Natural killer cell (primary cell): ENCODE measurements at regions not wholly inside any gene's neighbourhood (a gene's known extent, or its start where the extent isn't known, plus 50 kb on each side); places are given as distances from the start of the nearest gene placed in this dataset.

Experiments
- ATAC-seq, 3 donors: fragments of 150-1000 bp in 2 of 3; fragments of 200-7000 bp in 1 of 3; cut with Tn5 transposase; 1 replicate in 1 of 3; 2 replicates in 2 of 3; pipeline ENCODE4 v1.10.0; 2021; ENCODE audit warnings: mild to moderate bottlenecking in 2 of 3, moderate library complexity in 2 of 3
- DNase-seq, 2 donors: peaks; one replicate each; pipeline versions ENCODE4 v3.0.0 to v3.0.0-alpha.2; 2013 to 2021; ENCODE audit warnings: mixed read lengths in 1 of 2
- H3K27ac ChIP-seq: one replicate; pipeline ENCODE4 v1.5.1; 2013; ENCODE audit warnings: mild to moderate bottlenecking, low read length
- H3K27me3 ChIP-seq: one replicate; pipeline ENCODE4 v1.6.1; 2013; ENCODE audit warnings: low read length; ENCODE audit not compliant: control insufficient read depth, insufficient read depth
- H3K36me3 ChIP-seq: one replicate; pipeline ENCODE4 v1.6.1; 2013; ENCODE audit warnings: low read length; ENCODE audit not compliant: control insufficient read depth, insufficient read depth
- H3K4me1 ChIP-seq: one replicate; pipeline ENCODE4 v1.6.1; 2013; ENCODE audit warnings: low read length; ENCODE audit not compliant: control insufficient read depth, insufficient read depth
- H3K4me3 ChIP-seq: one replicate; pipeline ENCODE4 v1.5.1; 2013; ENCODE audit warnings: low read length
- H3K9me3 ChIP-seq: one replicate; pipeline ENCODE4 v1.6.1; 2013; ENCODE audit warnings: low read length; ENCODE audit not compliant: control insufficient read depth, insufficient read depth
- H3K27ac Mint-ChIP-seq, 2 donors: one replicate each; pipeline ENCODE4 v1.8.0; 2022; ENCODE audit warnings: mild to moderate bottlenecking in 2 of 2, mixed read lengths in 2 of 2, moderate library complexity in 1 of 2
- H3K27me3 Mint-ChIP-seq, 2 donors: one replicate each; pipeline ENCODE4 v1.8.0; 2022; ENCODE audit warnings: low read depth in 2 of 2, mixed read lengths in 2 of 2
- H3K36me3 Mint-ChIP-seq: one replicate; pipeline ENCODE4 v1.8.0; 2022; ENCODE audit warnings: mixed read lengths
- H3K4me1 Mint-ChIP-seq, 2 donors: one replicate each; pipeline ENCODE4 v1.8.0; 2022; ENCODE audit warnings: mixed read lengths in 2 of 2
- H3K4me3 Mint-ChIP-seq: one replicate; pipeline ENCODE4 v1.8.0; 2022; ENCODE audit warnings: mild to moderate bottlenecking, moderate library complexity, mixed read lengths
- H3K9me3 Mint-ChIP-seq, 2 donors: one replicate each; pipeline ENCODE4 v1.8.0; 2022; ENCODE audit warnings: mixed read lengths in 2 of 2
- WGBS: methylation state at CpG from one replicate; pipeline ENCODE4 v1.1.7; 2013; ENCODE audit warnings: missing lambda C conversion rate; ENCODE audit not compliant: insufficient coverage; 5-methylcytosine and 5-hydroxymethylcytosine counted together
- intact Hi-C: fragments of 100-400 bp; cut with micrococcal nuclease; formaldehyde crosslinking; loops from one replicate; pipeline ENCODE4 v1.14.2; 2022
- TF ChIP-seq, protein P1 (sequence below): fragments of 200-600 bp; IDR thresholded peaks from one replicate; pipeline ENCODE4 v1.8.0; 2022; ENCODE audit warnings: antibody characterized with exemption

DNA sequence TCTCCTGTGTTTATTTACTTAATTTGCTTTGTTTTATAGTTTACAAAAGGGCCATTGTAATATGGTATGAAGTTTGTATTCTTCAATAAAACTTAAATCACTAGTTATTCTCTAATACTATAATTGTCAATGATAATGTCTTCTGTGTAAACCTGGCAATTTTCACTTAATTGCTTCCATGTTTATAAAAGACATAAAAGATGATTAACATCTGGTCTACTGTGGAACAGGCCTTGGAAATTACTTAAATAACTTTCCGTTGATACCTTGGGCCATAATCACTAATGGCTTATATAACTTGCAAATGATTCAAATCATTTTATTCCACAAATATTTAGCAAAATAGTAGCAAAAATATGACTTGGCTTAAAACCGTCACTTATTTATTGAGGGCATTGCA, 743.8 kb downstream of the DSC3 start:
- Mint-ChIP-seq H3K4me1 (no peaks in the 10 kb centered on the region), H3K4me3 (no peak overlapping the region), H3K27ac (no peak overlapping the region), H3K9me3 (peaks cover 4 to 6% of the 10 kb centered on the region in 2 donors), H3K27me3 (no peaks in the 10 kb centered on the region), H3K36me3 (peaks cover 9% of the 10 kb centered on the region)
- H3K36me3 ChIP-seq: no peaks in the 10 kb centered on the region
- ATAC-seq (no peak), DNase-seq (no peak)
- TF ChIP-seq, protein P1, sequence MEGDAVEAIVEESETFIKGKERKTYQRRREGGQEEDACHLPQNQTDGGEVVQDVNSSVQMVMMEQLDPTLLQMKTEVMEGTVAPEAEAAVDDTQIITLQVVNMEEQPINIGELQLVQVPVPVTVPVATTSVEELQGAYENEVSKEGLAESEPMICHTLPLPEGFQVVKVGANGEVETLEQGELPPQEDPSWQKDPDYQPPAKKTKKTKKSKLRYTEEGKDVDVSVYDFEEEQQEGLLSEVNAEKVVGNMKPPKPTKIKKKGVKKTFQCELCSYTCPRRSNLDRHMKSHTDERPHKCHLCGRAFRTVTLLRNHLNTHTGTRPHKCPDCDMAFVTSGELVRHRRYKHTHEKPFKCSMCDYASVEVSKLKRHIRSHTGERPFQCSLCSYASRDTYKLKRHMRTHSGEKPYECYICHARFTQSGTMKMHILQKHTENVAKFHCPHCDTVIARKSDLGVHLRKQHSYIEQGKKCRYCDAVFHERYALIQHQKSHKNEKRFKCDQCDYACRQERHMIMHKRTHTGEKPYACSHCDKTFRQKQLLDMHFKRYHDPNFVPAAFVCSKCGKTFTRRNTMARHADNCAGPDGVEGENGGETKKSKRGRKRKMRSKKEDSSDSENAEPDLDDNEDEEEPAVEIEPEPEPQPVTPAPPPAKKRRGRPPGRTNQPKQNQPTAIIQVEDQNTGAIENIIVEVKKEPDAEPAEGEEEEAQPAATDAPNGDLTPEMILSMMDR: no peak
- intact Hi-C loops: no loop called here
- H3K4me3 ChIP-seq: no peak overlapping the region
- no CpG with 5 or more reads among the region's 2 CpGs for WGBS
- H3K4me1 ChIP-seq: no peaks in the 10 kb centered on the region
- H3K27ac ChIP-seq: no peak overlapping the region
- H3K9me3 ChIP-seq: no peaks in the 10 kb centered on the region
- H3K27me3 ChIP-seq: no peaks in the 10 kb centered on the region

- TF ChIP-seq, protein P1: no peak
Observed at GRCh38 chr18:30288662-30289414, 753.7 kb downstream of the DSC3 start.

GRCh38 chr18:30280861-30281470, 761.6 kb downstream of the DSC3 start:
- intact Hi-C loops: no loop called here
- Mint-ChIP-seq H3K27ac (no peak overlapping the region), H3K9me3 (peaks cover 0 to 5% of the 10 kb centered on the region in 2 donors), H3K36me3 (no peaks in the 10 kb centered on the region), H3K4me1 (no peaks in the 10 kb centered on the region), H3K27me3 (no peaks in the 10 kb centered on the region), H3K4me3 (no peak overlapping the region)
- TF ChIP-seq, protein P1: peak; percentile 31
- Histone ChIP-seq H3K9me3 (no peaks in the 10 kb centered on the region), H3K27me3 (no peaks in the 10 kb centered on the region), H3K4me1 (no peaks in the 10 kb centered on the region), H3K36me3 (no peaks in the 10 kb centered on the region), H3K4me3 (no peak overlapping the region), H3K27ac (no peak overlapping the region)
- no peak for DNase-seq
- 70% methylated on average over 1 of the region's 5 CpGs for WGBS
- no peak for ATAC-seq

More at GRCh38 chr18:30288662-30289414, 753.7 kb downstream of the DSC3 start:
- Mint-ChIP-seq H3K4me1 (no peaks in the 10 kb centered on the region), H3K27me3 (no peaks in the 10 kb centered on the region), H3K4me3 (no peak overlapping the region), H3K27ac (no peak overlapping the region), H3K9me3 (peaks cover 9 to 16% of the 10 kb centered on the region in 2 donors), H3K36me3 (no peaks in the 10 kb centered on the region)
- no peaks in the 10 kb centered on the region for H3K36me3 ChIP-seq
- no peak for ATAC-seq
- H3K27me3 ChIP-seq: no peaks in the 10 kb centered on the region
- H3K4me1 ChIP-seq: no peaks in the 10 kb centered on the region
- H3K27ac ChIP-seq: no peak overlapping the region
- intact Hi-C loops: no loop called here
- H3K4me3 ChIP-seq: no peak overlapping the region
- DNase-seq: no peak
- no peaks in the 10 kb centered on the region for H3K9me3 ChIP-seq
- 22% methylated on average over 3 of the region's 6 CpGs for WGBS
